ENCODE measurements at regions not wholly inside any gene's neighbourhood (a gene's known extent, or its start where the extent isn't known, plus 50 kb on each side); places are given as distances from the start of the nearest gene placed in this dataset.
"Not testable (repeated sequence)": the region's sequence is repeated elsewhere in the genome, so short reads cannot be mapped to it uniquely, and the experiment has no call there.

GRCh38 chr9:78143281-78144007 lies 92.4 kb upstream of the CEP78 start:
- DNase-seq (ENCODE audit: low spot score): peak; percentile 43
- peak overlapping the region; percentile 90 for H3K27ac ChIP-seq (replicated peaks; ENCODE audit: low read length)
- H2AK5ac ChIP-seq (ENCODE audit: low read depth, low read length): no peak overlapping the region
- peak overlapping the region; percentile 38 for H2AFZ ChIP-seq (ENCODE audit: low read length)
- WGBS, 2 donors (ENCODE audit: extremely low coverage in 2 of 2, insufficient read length in 2 of 2, insufficient replicate concordance in 1 of 2): no CpG with 5 or more reads among the region's 3 CpGs
- no peak overlapping the region for H2BK12ac ChIP-seq (ENCODE audit: low read length)
- no peak overlapping the region for H3K23ac ChIP-seq (ENCODE audit: low read depth, low read length, poor library complexity)
- no peak overlapping the region for H3K14ac ChIP-seq (ENCODE audit: low read length)
- H3K9me3 ChIP-seq (replicated peaks in 1 of 2; ENCODE audit: control insufficient read depth in 2 of 2, insufficient read depth in 1 of 2, low read depth in 1 of 2, low read length in 2 of 2): peaks cover 2 to 4% of the 10 kb centered on the region in 2 donors
- H3K9ac ChIP-seq (ENCODE audit: low read depth, low read length, poor library complexity): no peak overlapping the region
- H3K4me3 ChIP-seq (ENCODE audit: low read length in 2 of 2): no peak overlapping the region
- H3K27me3 ChIP-seq (ENCODE audit: control insufficient read depth in 3 of 3, insufficient read depth in 3 of 3, low read depth in 1 of 3, low read length in 3 of 3): no peaks in the 10 kb centered on the region
- H3K79me1 ChIP-seq (ENCODE audit: low read depth, low read length): no peaks in the 10 kb centered on the region
- H3K18ac ChIP-seq (ENCODE audit: low read length): no peak overlapping the region
- H4K8ac ChIP-seq (ENCODE audit: low read depth, low read length): no peak overlapping the region
- no peak overlapping the region for H4K91ac ChIP-seq (ENCODE audit: low read depth, low read length, poor library complexity)
- H2BK5ac ChIP-seq (ENCODE audit: low read length): no peak overlapping the region
- H2BK120ac ChIP-seq (ENCODE audit: low read depth, low read length): no peak overlapping the region
- H3K36me3 ChIP-seq (replicated peaks in 1 of 2; ENCODE audit: control insufficient read depth in 2 of 2, insufficient read depth in 2 of 2, low read length in 2 of 2): no peaks in the 10 kb centered on the region
- no peak overlapping the region for H3K4ac ChIP-seq (ENCODE audit: low read length)
- H3K4me2 ChIP-seq (ENCODE audit: insufficient read depth, low read length, poor library complexity, severe bottlenecking): peak overlapping the region; percentile 29
- H2BK15ac ChIP-seq (ENCODE audit: low read length): no peak overlapping the region
- peaks cover 7% of the 10 kb centered on the region in 2 donors for H3K4me1 ChIP-seq (ENCODE audit: control insufficient read depth in 2 of 2, insufficient read depth in 1 of 2, low read depth in 1 of 2, low read length in 2 of 2)

DNA sequence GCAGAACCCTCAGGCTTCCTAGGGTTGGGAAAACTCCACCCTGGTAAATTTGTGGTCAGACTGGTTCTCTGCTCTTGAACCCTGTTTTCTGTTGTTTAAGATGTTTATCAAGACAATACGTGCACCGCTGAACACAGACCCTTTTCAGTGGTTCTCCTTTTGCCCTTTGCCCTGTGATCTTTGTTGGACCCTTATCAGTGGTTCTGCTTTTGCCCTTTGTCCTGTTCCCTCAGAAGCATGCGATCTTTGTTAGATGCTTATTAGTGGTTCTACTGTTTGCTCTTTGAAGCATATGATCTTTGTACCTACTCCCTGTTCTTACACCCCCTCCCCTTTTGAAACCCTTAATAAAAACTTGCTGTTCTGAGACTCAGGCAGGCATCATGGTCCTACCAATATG lies 93.6 kb upstream of the CEP78 start:
- not testable (repeated sequence) for H3K4ac ChIP-seq (ENCODE audit: low read length); H3K9ac ChIP-seq (ENCODE audit: low read depth, low read length, poor library complexity); H4K91ac ChIP-seq (ENCODE audit: low read depth, low read length, poor library complexity); DNase-seq (ENCODE audit: low spot score); H3K4me2 ChIP-seq (ENCODE audit: insufficient read depth, low read length, poor library complexity, severe bottlenecking); H2AFZ ChIP-seq (ENCODE audit: low read length); H3K14ac ChIP-seq (ENCODE audit: low read length); H2BK120ac ChIP-seq (ENCODE audit: low read depth, low read length); H2BK15ac ChIP-seq (ENCODE audit: low read length); H3K27me3 ChIP-seq (ENCODE audit: control insufficient read depth in 3 of 3, insufficient read depth in 3 of 3, low read depth in 1 of 3, low read length in 3 of 3); H3K18ac ChIP-seq (ENCODE audit: low read length); H2BK12ac ChIP-seq (ENCODE audit: low read length); H3K79me1 ChIP-seq (ENCODE audit: low read depth, low read length); H3K9me3 ChIP-seq (replicated peaks in 1 of 2; ENCODE audit: control insufficient read depth in 2 of 2, insufficient read depth in 1 of 2, low read depth in 1 of 2, low read length in 2 of 2); H2BK5ac ChIP-seq (ENCODE audit: low read length); H4K8ac ChIP-seq (ENCODE audit: low read depth, low read length); H3K4me3 ChIP-seq (ENCODE audit: low read length in 2 of 2); H2AK5ac ChIP-seq (ENCODE audit: low read depth, low read length); H3K36me3 ChIP-seq (replicated peaks in 1 of 2; ENCODE audit: control insufficient read depth in 2 of 2, insufficient read depth in 2 of 2, low read length in 2 of 2); H3K4me1 ChIP-seq (ENCODE audit: control insufficient read depth in 2 of 2, insufficient read depth in 1 of 2, low read depth in 1 of 2, low read length in 2 of 2); H3K23ac ChIP-seq (ENCODE audit: low read depth, low read length, poor library complexity)
- WGBS, 2 donors (ENCODE audit: extremely low coverage in 2 of 2, insufficient read length in 2 of 2, insufficient replicate concordance in 1 of 2): no CpG with 5 or more reads among the region's 3 CpGs
- peak overlapping the region; percentile 90 for H3K27ac ChIP-seq (replicated peaks; ENCODE audit: low read length)

DNA sequence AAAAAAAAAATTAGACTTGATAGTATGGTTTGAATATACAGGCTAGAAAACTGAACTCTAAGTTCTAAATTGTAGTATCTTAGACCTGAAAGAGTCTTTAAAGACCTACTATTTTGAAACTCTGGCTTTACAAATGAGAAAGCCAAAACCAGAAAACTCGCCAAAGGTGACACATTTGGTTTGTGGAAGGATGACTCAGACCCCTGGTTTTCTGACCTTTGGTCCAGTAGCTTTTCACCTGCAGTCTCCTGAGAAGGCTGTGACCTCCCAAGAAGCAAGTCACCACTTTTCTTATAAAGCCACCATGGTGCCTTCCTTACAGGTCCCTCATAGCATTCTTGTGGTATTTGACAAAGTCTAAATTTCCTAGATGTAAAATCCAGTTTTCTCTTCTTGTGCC lies 102.1 kb upstream of the CEP78 start:
- no peak overlapping the region for H4K8ac ChIP-seq (ENCODE audit: low read depth, low read length)
- H3K4ac ChIP-seq (ENCODE audit: low read length): no peak overlapping the region
- no peaks in the 10 kb centered on the region for H3K79me1 ChIP-seq (ENCODE audit: low read depth, low read length)
- H3K4me1 ChIP-seq (ENCODE audit: control insufficient read depth in 2 of 2, insufficient read depth in 1 of 2, low read depth in 1 of 2, low read length in 2 of 2): peaks cover 0 to 3% of the 10 kb centered on the region in 2 donors
- H2BK120ac ChIP-seq (ENCODE audit: low read depth, low read length): no peak overlapping the region
- no peak overlapping the region for H2BK12ac ChIP-seq (ENCODE audit: low read length)
- WGBS, 2 donors (ENCODE audit: extremely low coverage in 2 of 2, insufficient read length in 2 of 2, insufficient replicate concordance in 1 of 2): no CpG with 5 or more reads among the region's 1 CpG
- H3K4me2 ChIP-seq (ENCODE audit: insufficient read depth, low read length, poor library complexity, severe bottlenecking): no peak overlapping the region
- H2BK5ac ChIP-seq (ENCODE audit: low read length): no peak overlapping the region
- H4K91ac ChIP-seq (ENCODE audit: low read depth, low read length, poor library complexity): no peak overlapping the region
- H2AK5ac ChIP-seq (ENCODE audit: low read depth, low read length): no peak overlapping the region
- no peak overlapping the region for H3K27ac ChIP-seq (replicated peaks; ENCODE audit: low read length)
- H3K9me3 ChIP-seq (replicated peaks in 1 of 2; ENCODE audit: control insufficient read depth in 2 of 2, insufficient read depth in 1 of 2, low read depth in 1 of 2, low read length in 2 of 2): no peaks in the 10 kb centered on the region
- no peak overlapping the region for H2AFZ ChIP-seq (ENCODE audit: low read length)
- H3K14ac ChIP-seq (ENCODE audit: low read length): no peak overlapping the region
- H3K23ac ChIP-seq (ENCODE audit: low read depth, low read length, poor library complexity): no peak overlapping the region
- no peak overlapping the region for H2BK15ac ChIP-seq (ENCODE audit: low read length)
- H3K18ac ChIP-seq (ENCODE audit: low read length): no peak overlapping the region
- H3K36me3 ChIP-seq (replicated peaks in 1 of 2; ENCODE audit: control insufficient read depth in 2 of 2, insufficient read depth in 2 of 2, low read length in 2 of 2): no peaks in the 10 kb centered on the region
- H3K9ac ChIP-seq (ENCODE audit: low read depth, low read length, poor library complexity): no peak overlapping the region
- DNase-seq (ENCODE audit: low spot score): no peak
- H3K4me3 ChIP-seq (ENCODE audit: low read length in 2 of 2): no peak overlapping the region
- H3K27me3 ChIP-seq (ENCODE audit: control insufficient read depth in 3 of 3, insufficient read depth in 3 of 3, low read depth in 1 of 3, low read length in 3 of 3): no peaks in the 10 kb centered on the region

GRCh38 chr9:78132701-78133058 lies 101.1 kb upstream of the GNAQ start:
- no CpG with 5 or more reads among the region's 2 CpGs for WGBS, 2 donors (ENCODE audit: extremely low coverage in 2 of 2, insufficient read length in 2 of 2, insufficient replicate concordance in 1 of 2)
- H4K91ac ChIP-seq (ENCODE audit: low read depth, low read length, poor library complexity): no peak overlapping the region
- H2BK5ac ChIP-seq (ENCODE audit: low read length): no peak overlapping the region
- H2BK12ac ChIP-seq (ENCODE audit: low read length): no peak overlapping the region
- H3K9ac ChIP-seq (ENCODE audit: low read depth, low read length, poor library complexity): no peak overlapping the region
- H3K27me3 ChIP-seq (ENCODE audit: control insufficient read depth in 3 of 3, insufficient read depth in 3 of 3, low read depth in 1 of 3, low read length in 3 of 3): no peaks in the 10 kb centered on the region
- H3K36me3 ChIP-seq (replicated peaks in 1 of 2; ENCODE audit: control insufficient read depth in 2 of 2, insufficient read depth in 2 of 2, low read length in 2 of 2): no peaks in the 10 kb centered on the region
- H2BK120ac ChIP-seq (ENCODE audit: low read depth, low read length): no peak overlapping the region
- no peak overlapping the region for H3K18ac ChIP-seq (ENCODE audit: low read length)
- H2AK5ac ChIP-seq (ENCODE audit: low read depth, low read length): no peak overlapping the region
- DNase-seq (ENCODE audit: low spot score): no peak
- peaks cover 0 to 3% of the 10 kb centered on the region in 2 donors for H3K4me1 ChIP-seq (ENCODE audit: control insufficient read depth in 2 of 2, insufficient read depth in 1 of 2, low read depth in 1 of 2, low read length in 2 of 2)
- no peak overlapping the region for H3K27ac ChIP-seq (replicated peaks; ENCODE audit: low read length)
- no peaks in the 10 kb centered on the region for H3K79me1 ChIP-seq (ENCODE audit: low read depth, low read length)
- no peak overlapping the region for H3K4me2 ChIP-seq (ENCODE audit: insufficient read depth, low read length, poor library complexity, severe bottlenecking)
- no peak overlapping the region for H2BK15ac ChIP-seq (ENCODE audit: low read length)
- H3K4me3 ChIP-seq (ENCODE audit: low read length in 2 of 2): no peak overlapping the region
- no peaks in the 10 kb centered on the region for H3K9me3 ChIP-seq (replicated peaks in 1 of 2; ENCODE audit: control insufficient read depth in 2 of 2, insufficient read depth in 1 of 2, low read depth in 1 of 2, low read length in 2 of 2)
- peak overlapping the region; percentile 44 for H2AFZ ChIP-seq (ENCODE audit: low read length)
- no peak overlapping the region for H3K4ac ChIP-seq (ENCODE audit: low read length)
- H3K14ac ChIP-seq (ENCODE audit: low read length): no peak overlapping the region
- H4K8ac ChIP-seq (ENCODE audit: low read depth, low read length): no peak overlapping the region
- H3K23ac ChIP-seq (ENCODE audit: low read depth, low read length, poor library complexity): no peak overlapping the region

All from neuronal stem cell (in vitro differentiated cells).